HEK293T (cell line): ENCODE measurements at regions not wholly inside any gene's neighbourhood (a gene's known extent, or its start where the extent isn't known, plus 50 kb on each side); places are given as distances from the start of the nearest gene placed in this dataset.

Source experiments
- CTCF ChIA-PET: fragments of 350-600 bp; formaldehyde crosslinking; extraction: SDS; loops from one replicate; lab custom pipeline; 2021; ENCODE audit warnings: antibody characterized with exemption, inconsistent platforms; lab: Yijun Ruan, JAX
- POLR2A ChIA-PET: fragments of 350-600 bp; formaldehyde crosslinking; extraction: SDS; loops from one replicate; lab custom pipeline; 2020; ENCODE audit warnings: antibody characterized with exemption, inconsistent platforms; lab: Yijun Ruan, JAX
- DNase-seq: peaks from one replicate; pipeline ENCODE4 v3.0.0; 2012; ENCODE audit warnings: mixed read lengths; ENCODE audit errors: extremely low spot score
- ARNT ChIP-seq: fragments of 450-650 bp; IDR thresholded peaks from 2 replicates; pipeline ENCODE4 v1.6.1; 2017; ENCODE audit warnings: mild to moderate bottlenecking
- BHLHE40 ChIP-seq: fragments of 450-650 bp; IDR thresholded peaks from 2 replicates; pipeline ENCODE4 v1.6.1; 2016; ENCODE audit warnings: mild to moderate bottlenecking, moderate library complexity, borderline replicate concordance
- CTBP1 ChIP-seq: fragments of 450-650 bp; IDR thresholded peaks from 2 replicates; pipeline ENCODE4 v1.6.1; 2016; ENCODE audit warnings: borderline replicate concordance
- ELF4 ChIP-seq: fragments of 450-650 bp; IDR thresholded peaks from 2 replicates; pipeline ENCODE4 v1.6.1; 2017; ENCODE audit warnings: antibody characterized with exemption
- FOXA1 ChIP-seq: fragments of 450-650 bp; IDR thresholded peaks from 2 replicates; pipeline ENCODE4 v1.6.1; 2016; ENCODE audit warnings: mild to moderate bottlenecking
- FOXK2 ChIP-seq: fragments of 450-650 bp; IDR thresholded peaks from 2 replicates; pipeline ENCODE4 v1.6.1; 2016; ENCODE audit warnings: mild to moderate bottlenecking
- FOXM1 ChIP-seq: fragments of 450-650 bp; IDR thresholded peaks from 2 replicates; pipeline ENCODE4 v1.6.1; 2017; ENCODE audit warnings: mild to moderate bottlenecking, borderline replicate concordance
- HDGF ChIP-seq: fragments of 450-650 bp; IDR thresholded peaks from 2 replicates; pipeline ENCODE4 v1.6.1; 2017; ENCODE audit warnings: antibody characterized with exemption, borderline replicate concordance
- L3MBTL2 ChIP-seq: fragments of 450-650 bp; conservative IDR thresholded peaks from 2 replicates; pipeline ENCODE4 v1.6.1; 2016; ENCODE audit warnings: mild to moderate bottlenecking
- LEF1 ChIP-seq: fragments of 450-650 bp; IDR thresholded peaks from 2 replicates; pipeline ENCODE4 v1.6.1; 2017; ENCODE audit warnings: mild to moderate bottlenecking, borderline replicate concordance
- NFRKB ChIP-seq: fragments of 450-650 bp; IDR thresholded peaks from 2 replicates; pipeline ENCODE4 v1.6.1; 2016; ENCODE audit warnings: mild to moderate bottlenecking, moderate library complexity
- PKNOX1 ChIP-seq: fragments of 450-650 bp; IDR thresholded peaks from 2 replicates; pipeline ENCODE4 v1.6.1; 2016
- SP1 ChIP-seq: fragments of 450-650 bp; IDR thresholded peaks from 2 replicates; pipeline ENCODE4 v1.6.1; 2017
- SUZ12 ChIP-seq: fragments of 450-650 bp; IDR thresholded peaks from 2 replicates; pipeline ENCODE4 v1.6.1; 2016; ENCODE audit warnings: mild to moderate bottlenecking
- TARDBP ChIP-seq: fragments of 450-650 bp; IDR thresholded peaks from 2 replicates; pipeline ENCODE4 v1.6.1; 2016
- ZNF384 ChIP-seq: fragments of 450-650 bp; IDR thresholded peaks from 2 replicates; pipeline ENCODE4 v1.6.1; 2016

DNA sequence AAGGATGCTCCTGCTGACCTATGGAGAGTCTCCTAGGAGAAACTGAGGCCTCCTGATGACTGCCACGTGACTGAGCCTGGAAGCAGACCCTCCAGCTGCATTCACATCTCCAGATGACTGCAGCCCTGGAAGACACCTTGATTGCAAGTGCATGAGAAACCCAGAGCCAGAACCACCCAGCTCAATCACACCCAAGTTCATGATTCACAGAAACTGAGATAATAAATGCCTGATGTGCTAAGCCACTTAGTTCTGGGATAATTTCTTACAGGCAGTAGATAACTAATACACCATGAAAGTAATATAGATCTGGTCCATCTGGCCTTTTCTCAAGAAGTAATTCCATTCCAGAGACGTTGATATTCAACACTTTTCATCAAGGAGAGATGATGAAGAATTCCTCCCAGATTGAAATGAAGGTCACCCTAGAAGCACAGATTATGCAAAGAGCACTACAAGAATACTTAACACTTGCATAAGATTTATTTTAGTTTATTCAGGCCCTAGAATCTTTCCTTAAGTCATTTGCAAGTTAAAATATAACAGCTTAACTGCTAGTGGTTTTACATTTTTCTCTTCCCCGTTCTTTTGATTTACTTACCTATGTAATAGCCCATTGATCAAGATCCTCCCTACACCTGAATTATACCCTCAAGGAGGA lies 208.2 kb upstream of the INHBA start:
- ChIA-PET CTCF (no interaction called here), POLR2A (no interaction called here)
- TF ChIP-seq BHLHE40 (no peak), HDGF (no peak)
- no peak for DNase-seq

- TF ChIP-seq SUZ12 (no peak), FOXA1 (no peak), PKNOX1 (no peak), FOXM1 (no peak), ARNT (no peak), BHLHE40 (no peak), SP1 (no peak), ZNF384 (no peak), LEF1 (no peak), L3MBTL2 (no peak), NFRKB (no peak), FOXK2 (no peak), CTBP1 (no peak), TARDBP (no peak), ELF4 (no peak), HDGF (no peak)
- ChIA-PET CTCF (no interaction called here), POLR2A (no interaction called here)
- no peak for DNase-seq
Observed at GRCh38 chr7:41907444-41907843, 204.6 kb upstream of the INHBA start.

DNA sequence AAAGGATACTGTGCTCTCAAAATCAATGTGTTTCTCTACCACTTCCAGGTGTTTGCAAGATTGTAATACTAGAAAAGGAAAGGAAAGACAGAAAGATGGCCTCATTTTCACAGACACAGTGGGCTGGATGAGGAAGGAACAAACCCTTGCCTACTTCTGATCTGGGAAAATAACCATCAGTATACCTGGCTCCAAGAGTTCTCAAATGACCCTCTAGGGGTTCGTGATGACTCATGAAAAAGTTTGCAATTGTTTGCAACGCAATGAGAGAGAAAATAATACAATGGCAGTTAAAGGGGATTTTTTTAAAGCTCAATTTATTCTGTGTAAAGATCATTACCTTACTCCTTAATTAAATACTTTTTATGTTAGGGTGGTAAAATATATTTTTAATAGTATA lies 197.6 kb upstream of the INHBA start:
- DNase-seq = no peak
- no peak for TF ChIP-seq FOXM1
- POLR2A ChIA-PET = no interaction called here
- CTCF ChIA-PET = interaction anchor here (0.8 kb wide), 1 partner anchor 529 kb away, joined by 3 read pairs; no protein-coding TSS in a partner anchor

DNA sequence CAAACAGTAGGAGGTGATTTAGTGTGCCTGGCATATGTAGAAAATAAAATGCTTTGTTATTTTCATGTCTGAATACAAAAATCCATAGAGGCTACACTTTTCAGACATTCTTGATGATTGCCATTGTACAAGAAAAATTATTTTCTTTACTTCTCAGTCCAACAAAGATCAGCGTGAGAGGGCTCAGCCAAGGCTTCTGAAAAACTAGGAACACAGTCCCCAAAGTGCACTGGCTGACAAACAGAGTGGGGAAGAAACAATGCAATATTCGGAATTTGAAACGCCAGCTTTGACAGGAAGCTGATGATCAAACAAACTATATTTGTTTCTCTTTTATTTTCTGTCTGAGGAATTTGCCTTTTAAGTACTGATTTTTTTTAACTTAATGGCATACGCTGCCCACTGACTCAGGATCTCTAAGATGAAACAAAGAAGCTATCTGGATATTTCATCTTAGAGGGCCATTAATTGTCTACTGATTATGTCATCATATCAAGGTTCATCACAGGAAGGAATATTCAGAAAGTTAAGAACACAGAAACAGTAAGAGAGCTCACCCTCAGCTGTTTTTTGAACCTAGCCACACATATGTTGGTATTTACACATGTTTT lies 197.0 kb upstream of the INHBA start:
- ChIA-PET POLR2A (no interaction called here), CTCF (no interaction called here)
- no peak for DNase-seq
- TF ChIP-seq ELF4 (no peak), BHLHE40 (no peak), SP1 (no peak), LEF1 (no peak), NFRKB (no peak), FOXK2 (no peak), ARNT (no peak), HDGF (no peak), L3MBTL2 (no peak), SUZ12 (no peak), FOXM1 (no peak), PKNOX1 (no peak), CTBP1 (no peak), TARDBP (no peak), ZNF384 (no peak), FOXA1 (no peak)

DNA sequence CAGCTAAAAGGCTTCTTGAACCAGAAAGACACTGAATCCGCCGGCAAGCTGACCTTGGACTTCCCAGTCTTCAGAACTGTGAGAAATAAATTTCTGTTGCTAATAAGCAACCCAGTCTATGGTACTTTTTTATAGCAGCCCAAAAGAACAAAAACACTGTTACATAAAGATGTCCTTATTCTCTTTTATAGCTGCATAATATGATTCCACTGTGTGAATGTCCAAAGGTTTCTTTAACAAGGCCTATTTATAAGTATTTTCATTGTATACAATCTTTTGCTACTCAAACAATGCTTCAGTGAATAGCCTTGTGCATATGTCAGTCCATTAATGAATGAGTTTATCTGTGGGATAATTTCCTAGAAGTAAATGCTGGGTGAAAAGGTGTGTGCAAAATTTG lies 190.8 kb upstream of the INHBA start:
- CTCF ChIA-PET = no interaction called here
- POLR2A ChIA-PET = no interaction called here
- no peak for DNase-seq
- TF ChIP-seq ZNF384 (no peak), FOXA1 (no peak), PKNOX1 (no peak), TARDBP (no peak), FOXM1 (no peak), L3MBTL2 (no peak)

GRCh38 chr7:41892356-41893100 lies 189.6 kb upstream of the INHBA start:
- DNase-seq = peak; percentile 37
- TF ChIP-seq NFRKB (no peak), ELF4 (no peak), FOXA1 (no peak), LEF1 (no peak), ZNF384 (no peak), FOXK2 (no peak), SUZ12 (no peak), HDGF (no peak), ARNT (no peak), CTBP1 (no peak), BHLHE40 (no peak), TARDBP (no peak), FOXM1 (no peak), SP1 (no peak), L3MBTL2 (no peak), PKNOX1 (no peak)
- POLR2A ChIA-PET = no interaction called here
- CTCF ChIA-PET = interaction anchor here (0.6 to 1.1 kb wide), 2 partner anchors 9 to 67 kb away, joined by 3 to 9 read pairs; no protein-coding TSS in a partner anchor
